Heart left ventricle (tissue), 13 donors: ENCODE measurements at regions not wholly inside any gene's neighbourhood (a gene's known extent, or its start where the extent isn't known, plus 50 kb on each side); places are given as distances from the start of the nearest gene placed in this dataset.

Experiments used
- POLR2A ChIP-seq, 2 donors: fragments of 450-650 bp; IDR thresholded peaks; one replicate each; pipeline ENCODE4 v1.6.1; 2017; ENCODE audit warnings: antibody characterized with exemption in 2 of 2, mild to moderate bottlenecking in 2 of 2, moderate library complexity in 2 of 2
- TF ChIP-seq, protein P1 (sequence below), 12 donors: fragments of 200-600 bp; sonication (generic) in 4 of 12; IDR thresholded peaks; one replicate each; pipeline versions ENCODE4 v1.5.0 to v1.8.0; 2018 to 2022; ENCODE audit warnings: antibody characterized with exemption in 12 of 12, mild to moderate bottlenecking in 5 of 12
- donor health status: ischemic (EF 13 %, LVEDD 7.1; RV severe dilation, severe dysfunction).
- donor health status: DM: no; HTN: yes; CAD: no.
- donor health status: DM: no; HTN: no; CAD: no.
- donor health status: ischemic (EF 25% LVEDD 6.9; RV normal size, moderate dysfunction).
- donor health status: ischemic (EF 25% LVEDD 5.7; RV mildly dilated, moderate dysfunction).
- donor health status: ischemic (EF 35%, LVEDD 5.7; RV mildly dilated, moderate dysfunction).
- donor health status: nonischemic (EF 11% LVEDD 7.7; RV severe dilation, severe dysfunction).
- donor health status: DM: yes; HTN: yes; CAD: no.
- donor health status: PGD.
- donor health status: ischemic (EF 29% LVEDD 5.4; RV normal size, mild dysfunction).
- donor health status: nonischemic (EF 23%, LVEDD 6.1; RV moderate dilation, normal function).

DNA sequence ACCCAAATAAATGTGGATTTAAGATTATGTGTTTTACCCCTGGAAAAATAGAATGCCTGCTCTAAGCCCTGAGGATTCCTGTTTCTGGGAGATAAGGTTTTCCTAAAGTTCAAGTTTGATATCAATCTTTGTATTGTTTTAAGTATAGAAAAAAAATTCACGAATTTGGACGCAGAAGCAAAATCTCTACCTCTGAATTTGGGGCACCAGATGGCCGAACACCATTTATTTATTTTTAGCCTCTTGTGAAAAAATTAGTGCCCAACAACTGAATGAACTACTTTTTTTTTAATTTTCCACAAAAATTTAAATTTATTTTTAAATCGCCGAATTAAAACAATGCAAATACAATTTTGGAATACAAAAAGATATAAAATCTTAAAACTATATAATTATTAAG, 128.1 kb upstream of the SP4 start:
- TF ChIP-seq, protein P1, sequence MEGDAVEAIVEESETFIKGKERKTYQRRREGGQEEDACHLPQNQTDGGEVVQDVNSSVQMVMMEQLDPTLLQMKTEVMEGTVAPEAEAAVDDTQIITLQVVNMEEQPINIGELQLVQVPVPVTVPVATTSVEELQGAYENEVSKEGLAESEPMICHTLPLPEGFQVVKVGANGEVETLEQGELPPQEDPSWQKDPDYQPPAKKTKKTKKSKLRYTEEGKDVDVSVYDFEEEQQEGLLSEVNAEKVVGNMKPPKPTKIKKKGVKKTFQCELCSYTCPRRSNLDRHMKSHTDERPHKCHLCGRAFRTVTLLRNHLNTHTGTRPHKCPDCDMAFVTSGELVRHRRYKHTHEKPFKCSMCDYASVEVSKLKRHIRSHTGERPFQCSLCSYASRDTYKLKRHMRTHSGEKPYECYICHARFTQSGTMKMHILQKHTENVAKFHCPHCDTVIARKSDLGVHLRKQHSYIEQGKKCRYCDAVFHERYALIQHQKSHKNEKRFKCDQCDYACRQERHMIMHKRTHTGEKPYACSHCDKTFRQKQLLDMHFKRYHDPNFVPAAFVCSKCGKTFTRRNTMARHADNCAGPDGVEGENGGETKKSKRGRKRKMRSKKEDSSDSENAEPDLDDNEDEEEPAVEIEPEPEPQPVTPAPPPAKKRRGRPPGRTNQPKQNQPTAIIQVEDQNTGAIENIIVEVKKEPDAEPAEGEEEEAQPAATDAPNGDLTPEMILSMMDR (IDR thresholded peaks at IDR 0.05) = no peak
- no peak for TF ChIP-seq POLR2A (IDR thresholded peaks at IDR 0.05)
